ENCODE measurements at regions not wholly inside any gene's neighbourhood (a gene's known extent, or its start where the extent isn't known, plus 50 kb on each side); places are given as distances from the start of the nearest gene placed in this dataset.

DNA sequence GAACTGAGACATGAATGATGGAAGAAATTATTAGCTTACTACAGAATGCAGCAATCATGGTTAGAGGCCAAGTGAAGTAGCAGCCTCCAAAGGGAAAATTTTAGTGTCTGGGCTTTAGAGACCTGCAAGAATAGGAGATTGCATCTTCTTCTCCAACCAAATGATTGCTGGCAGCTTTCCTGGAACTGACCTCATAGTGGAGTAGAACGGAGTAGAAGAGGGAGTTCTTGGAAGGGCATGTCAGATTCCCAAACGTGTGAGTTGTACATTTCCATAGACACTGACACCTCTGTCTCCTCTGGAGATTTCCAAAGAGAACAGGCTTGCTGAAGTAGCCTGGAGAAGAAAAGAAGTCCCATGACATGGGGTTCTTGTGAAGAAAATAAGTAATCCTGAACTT is 169.8 kb upstream of the ERBB4 start:
- TF ChIP-seq POLR2A (IDR thresholded peaks at IDR 0.05): no peak
- TF ChIP-seq, protein P1, sequence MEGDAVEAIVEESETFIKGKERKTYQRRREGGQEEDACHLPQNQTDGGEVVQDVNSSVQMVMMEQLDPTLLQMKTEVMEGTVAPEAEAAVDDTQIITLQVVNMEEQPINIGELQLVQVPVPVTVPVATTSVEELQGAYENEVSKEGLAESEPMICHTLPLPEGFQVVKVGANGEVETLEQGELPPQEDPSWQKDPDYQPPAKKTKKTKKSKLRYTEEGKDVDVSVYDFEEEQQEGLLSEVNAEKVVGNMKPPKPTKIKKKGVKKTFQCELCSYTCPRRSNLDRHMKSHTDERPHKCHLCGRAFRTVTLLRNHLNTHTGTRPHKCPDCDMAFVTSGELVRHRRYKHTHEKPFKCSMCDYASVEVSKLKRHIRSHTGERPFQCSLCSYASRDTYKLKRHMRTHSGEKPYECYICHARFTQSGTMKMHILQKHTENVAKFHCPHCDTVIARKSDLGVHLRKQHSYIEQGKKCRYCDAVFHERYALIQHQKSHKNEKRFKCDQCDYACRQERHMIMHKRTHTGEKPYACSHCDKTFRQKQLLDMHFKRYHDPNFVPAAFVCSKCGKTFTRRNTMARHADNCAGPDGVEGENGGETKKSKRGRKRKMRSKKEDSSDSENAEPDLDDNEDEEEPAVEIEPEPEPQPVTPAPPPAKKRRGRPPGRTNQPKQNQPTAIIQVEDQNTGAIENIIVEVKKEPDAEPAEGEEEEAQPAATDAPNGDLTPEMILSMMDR (IDR thresholded peaks at IDR 0.05): no peak
